Cardiac muscle cell (in vitro differentiated cells and primary cell): ENCODE measurements at regions not wholly inside any gene's neighbourhood (a gene's known extent, or its start where the extent isn't known, plus 50 kb on each side); places are given as distances from the start of the nearest gene placed in this dataset.
"Not testable (repeated sequence)": the region's sequence is repeated elsewhere in the genome, so short reads cannot be mapped to it uniquely, and the experiment has no call there.

ENCODE experiments used
- DNase-seq, 2 donors: peaks; one replicate each; pipeline versions ENCODE4 v3.0.0 to v3.0.0-alpha.2; 2010 to 2017; ENCODE audit warnings: low read depth in 1 of 2, low spot score in 1 of 2
- H3K27ac ChIP-seq: fragments of 200-600 bp; sonication (generic); 2 replicates; pipeline ENCODE4 v1.5.1; 2016
- H3K27me3 ChIP-seq: fragments of 200-600 bp; sonication (generic); 2 replicates; pipeline ENCODE4 v1.6.0; 2016; ENCODE audit warnings: control low read depth
- H3K36me3 ChIP-seq: fragments of 200-600 bp; sonication (generic); 2 replicates; pipeline ENCODE4 v1.5.1; 2016; ENCODE audit warnings: control low read depth
- H3K4me1 ChIP-seq: fragments of 200-600 bp; sonication (generic); 2 replicates; pipeline ENCODE4 v1.8.1; 2017; ENCODE audit warnings: low read depth, mild to moderate bottlenecking, mixed run types
- H3K4me3 ChIP-seq: fragments of 200-600 bp; sonication (generic); 2 replicates; pipeline ENCODE4 v1.5.1; 2016; ENCODE audit warnings: mild to moderate bottlenecking
- H3K9me3 ChIP-seq: fragments of 200-600 bp; sonication (generic); 2 replicates; pipeline ENCODE4 v1.5.1; 2017; ENCODE audit warnings: low read depth, mild to moderate bottlenecking, control low read depth
- TF ChIP-seq, protein P1 (sequence below): IDR thresholded peaks from 2 replicates; pipeline ENCODE4 v1.5.1; 2012; ENCODE audit warnings: low read depth, mild to moderate bottlenecking, low read length

DNA sequence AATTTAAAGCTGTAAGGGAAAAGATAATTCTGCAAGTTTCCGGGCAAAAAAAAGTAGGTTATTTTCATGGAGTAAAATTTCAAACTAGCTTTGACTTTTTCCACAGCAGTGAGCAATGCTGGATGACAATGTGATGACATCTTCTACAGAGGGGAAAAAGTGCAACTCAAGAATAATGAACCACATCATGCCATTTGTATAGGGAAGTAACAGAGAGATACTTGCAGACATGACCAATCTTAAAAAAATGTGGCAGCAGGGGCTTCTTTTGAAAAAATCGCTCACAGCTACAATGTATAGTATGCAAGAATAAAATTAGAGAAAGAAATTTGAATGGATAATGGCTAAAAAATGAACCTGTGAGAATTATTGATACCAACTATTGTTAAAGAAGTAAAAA is 115.5 kb downstream of the DHRS2 start:
- TF ChIP-seq, protein P1, sequence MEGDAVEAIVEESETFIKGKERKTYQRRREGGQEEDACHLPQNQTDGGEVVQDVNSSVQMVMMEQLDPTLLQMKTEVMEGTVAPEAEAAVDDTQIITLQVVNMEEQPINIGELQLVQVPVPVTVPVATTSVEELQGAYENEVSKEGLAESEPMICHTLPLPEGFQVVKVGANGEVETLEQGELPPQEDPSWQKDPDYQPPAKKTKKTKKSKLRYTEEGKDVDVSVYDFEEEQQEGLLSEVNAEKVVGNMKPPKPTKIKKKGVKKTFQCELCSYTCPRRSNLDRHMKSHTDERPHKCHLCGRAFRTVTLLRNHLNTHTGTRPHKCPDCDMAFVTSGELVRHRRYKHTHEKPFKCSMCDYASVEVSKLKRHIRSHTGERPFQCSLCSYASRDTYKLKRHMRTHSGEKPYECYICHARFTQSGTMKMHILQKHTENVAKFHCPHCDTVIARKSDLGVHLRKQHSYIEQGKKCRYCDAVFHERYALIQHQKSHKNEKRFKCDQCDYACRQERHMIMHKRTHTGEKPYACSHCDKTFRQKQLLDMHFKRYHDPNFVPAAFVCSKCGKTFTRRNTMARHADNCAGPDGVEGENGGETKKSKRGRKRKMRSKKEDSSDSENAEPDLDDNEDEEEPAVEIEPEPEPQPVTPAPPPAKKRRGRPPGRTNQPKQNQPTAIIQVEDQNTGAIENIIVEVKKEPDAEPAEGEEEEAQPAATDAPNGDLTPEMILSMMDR = no peak
- H3K4me1 ChIP-seq = no peaks in the 10 kb centered on the region
- no peaks in the 10 kb centered on the region for H3K36me3 ChIP-seq
- H3K27me3 ChIP-seq = no peaks in the 10 kb centered on the region
- no peak overlapping the region for H3K27ac ChIP-seq
- H3K4me3 ChIP-seq = no peak overlapping the region
- no peaks in the 10 kb centered on the region for H3K9me3 ChIP-seq
- no peak for DNase-seq

GRCh38 chr14:23763394-23763793 is 127.2 kb downstream of the DHRS2 start:
- Histone ChIP-seq H3K4me1 (no peaks in the 10 kb centered on the region), H3K36me3 (no peaks in the 10 kb centered on the region)
- TF ChIP-seq, protein P1 = no peak

GRCh38 chr14:23766737-23767401 is 130.7 kb downstream of the DHRS2 start:
- DNase-seq = no peak
- Histone ChIP-seq H3K4me1 (no peaks in the 10 kb centered on the region), H3K27ac (no peak overlapping the region), H3K4me3 (no peak overlapping the region), H3K36me3 (no peaks in the 10 kb centered on the region), H3K9me3 (no peaks in the 10 kb centered on the region), H3K27me3 (no peaks in the 10 kb centered on the region)
- TF ChIP-seq, protein P1 = no peak

More at GRCh38 chr14:23763394-23763793, 127.2 kb downstream of the DHRS2 start:
- no peaks in the 10 kb centered on the region for H3K27me3 ChIP-seq
- no peak overlapping the region for H3K4me3 ChIP-seq
- no peak for DNase-seq
- no peak overlapping the region for H3K27ac ChIP-seq
- H3K9me3 ChIP-seq = no peaks in the 10 kb centered on the region

DNA sequence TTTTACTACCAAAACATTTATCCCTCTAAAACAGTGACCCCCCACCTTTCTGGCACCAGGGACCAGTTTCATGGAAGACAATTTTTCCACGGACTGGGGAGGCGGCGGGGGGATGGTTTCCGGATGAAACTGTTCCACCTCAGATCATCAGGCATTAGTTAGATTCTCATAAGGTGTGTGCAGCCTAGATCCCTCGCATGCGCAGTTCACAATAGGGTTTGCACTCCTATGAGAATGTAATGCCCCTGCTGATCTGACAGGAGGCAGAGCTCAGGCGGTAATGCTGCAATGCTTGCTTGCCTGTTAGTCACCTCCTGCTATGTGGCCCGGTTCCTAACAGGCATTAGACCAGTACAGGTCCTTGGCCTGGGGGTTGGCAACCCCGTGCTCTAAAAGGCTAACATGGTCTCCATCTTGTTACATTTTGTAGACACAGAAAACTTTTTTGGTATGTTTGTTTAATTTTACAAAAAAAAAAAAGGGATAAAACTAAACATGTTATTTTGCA is 133.1 kb downstream of the DHRS2 start:
- H3K9me3 ChIP-seq, H3K4me1 ChIP-seq, H3K36me3 ChIP-seq, H3K27me3 ChIP-seq, DNase-seq, H3K27ac ChIP-seq, H3K4me3 ChIP-seq: not testable (repeated sequence)

DNA sequence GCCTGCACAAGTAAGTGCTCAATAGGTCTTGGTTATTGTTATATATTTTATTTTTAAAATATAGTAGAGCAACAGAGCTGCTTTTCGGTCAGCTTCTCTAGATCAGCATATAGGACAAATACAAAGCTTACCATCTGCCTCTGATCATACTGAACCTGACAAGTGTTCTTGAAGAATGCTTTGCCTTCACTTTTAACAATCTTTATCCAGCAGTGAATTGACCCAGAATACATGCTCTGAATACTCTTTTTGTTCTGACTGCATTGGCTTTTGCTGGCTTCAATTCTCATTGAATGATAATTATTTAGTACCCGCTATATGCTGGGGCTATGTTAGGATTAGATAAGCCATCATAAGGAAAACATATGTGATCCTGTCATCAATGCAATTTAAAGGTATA is 137.8 kb downstream of the DHRS2 start:
- Histone ChIP-seq H3K27me3 (no peaks in the 10 kb centered on the region), H3K36me3 (no peaks in the 10 kb centered on the region), H3K4me3 (no peak overlapping the region), H3K4me1 (no peaks in the 10 kb centered on the region), H3K9me3 (no peaks in the 10 kb centered on the region), H3K27ac (no peak overlapping the region)
- no peak for DNase-seq
- TF ChIP-seq, protein P1 = no peak

DNA sequence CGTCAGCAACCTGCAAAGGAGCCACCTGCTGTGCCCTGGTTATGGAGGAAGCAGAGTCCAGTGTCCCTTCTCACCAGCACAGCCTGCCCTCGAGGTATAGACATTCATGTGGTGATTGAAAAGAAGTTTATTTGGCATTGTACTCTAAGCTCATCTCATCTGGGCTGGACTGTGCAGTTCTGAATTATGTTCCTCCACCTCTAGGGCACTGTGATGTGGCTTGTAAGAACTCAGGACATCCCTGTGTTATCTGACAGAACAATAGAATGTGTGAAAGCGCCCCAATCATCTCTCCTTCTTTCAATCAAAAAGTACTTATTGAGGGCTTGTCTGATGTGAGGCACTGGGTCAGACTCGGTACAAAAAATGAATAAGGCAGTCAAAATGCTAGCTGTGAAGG is 140.1 kb downstream of the DHRS2 start:
- Histone ChIP-seq H3K9me3 (no peaks in the 10 kb centered on the region), H3K36me3 (no peaks in the 10 kb centered on the region), H3K27me3 (no peaks in the 10 kb centered on the region), H3K4me1 (no peaks in the 10 kb centered on the region), H3K27ac (no peak overlapping the region), H3K4me3 (no peak overlapping the region)
- TF ChIP-seq, protein P1 = no peak
- no peak for DNase-seq
